ENCODE measurements at regions not wholly inside any gene's neighbourhood (a gene's known extent, or its start where the extent isn't known, plus 50 kb on each side); places are given as distances from the start of the nearest gene placed in this dataset.

DNA sequence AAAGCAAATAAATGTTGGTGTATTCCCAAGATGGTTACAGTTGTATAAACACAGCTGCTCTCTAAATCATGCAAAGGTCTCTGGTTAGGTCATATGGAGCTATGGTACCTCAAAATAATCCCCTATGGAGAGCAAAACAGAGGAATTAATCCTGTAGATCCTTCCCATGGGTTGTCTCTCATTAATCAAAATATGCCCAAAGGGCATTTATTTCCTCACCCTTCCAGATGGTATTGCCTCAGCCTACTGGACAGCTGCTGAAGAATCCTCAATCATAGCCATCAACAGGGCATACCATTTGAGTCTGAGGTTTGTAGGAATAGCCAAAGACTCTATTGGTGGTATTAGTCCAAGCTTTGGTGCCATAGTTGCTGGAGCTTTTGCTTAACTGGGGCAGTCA lies 360.9 kb downstream of the RPL10L start:
- no peak for DNase-seq (ENCODE audit: low spot score)

DNA sequence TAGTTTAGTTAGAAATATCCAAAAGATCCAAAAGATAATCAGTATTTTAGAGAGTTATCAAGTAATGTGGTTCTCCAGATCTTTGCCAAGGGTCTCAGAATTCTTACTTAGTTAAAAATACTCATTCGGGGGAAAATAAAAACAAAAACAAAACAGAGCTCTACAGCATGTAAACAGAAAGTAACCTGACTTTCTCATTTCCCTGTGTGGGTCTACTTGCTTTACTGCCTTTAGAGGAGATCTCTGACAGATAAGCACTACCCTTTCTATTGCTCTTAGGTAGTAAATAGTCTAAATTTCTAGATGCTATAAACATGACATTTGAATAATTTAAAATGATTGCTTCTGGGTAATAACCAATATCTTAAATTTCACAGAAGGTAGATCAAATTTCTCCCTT lies 371.8 kb downstream of the RPL10L start:
- no peak for DNase-seq (ENCODE audit: low spot score)

DNA sequence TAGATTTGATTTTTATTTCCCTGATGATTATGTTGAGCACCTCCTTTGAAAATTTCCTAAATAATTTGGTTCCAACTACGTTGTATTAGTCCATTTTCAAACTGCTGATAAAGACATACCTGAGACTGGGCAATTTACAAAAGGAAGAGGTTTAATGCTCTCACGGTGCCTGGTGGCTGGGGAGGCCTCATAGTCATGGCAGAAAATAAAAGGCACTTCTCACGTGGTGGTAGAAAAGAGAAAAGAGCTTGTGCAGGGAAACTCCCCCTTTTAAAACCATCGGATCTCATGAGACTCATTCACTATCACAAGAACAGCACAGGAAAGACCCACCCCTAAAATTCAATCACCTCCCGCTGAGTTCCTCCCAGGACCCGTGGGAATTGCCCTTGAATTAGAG lies 372.3 kb downstream of the RPL10L start:
- no peak for DNase-seq (ENCODE audit: low spot score)

DNA sequence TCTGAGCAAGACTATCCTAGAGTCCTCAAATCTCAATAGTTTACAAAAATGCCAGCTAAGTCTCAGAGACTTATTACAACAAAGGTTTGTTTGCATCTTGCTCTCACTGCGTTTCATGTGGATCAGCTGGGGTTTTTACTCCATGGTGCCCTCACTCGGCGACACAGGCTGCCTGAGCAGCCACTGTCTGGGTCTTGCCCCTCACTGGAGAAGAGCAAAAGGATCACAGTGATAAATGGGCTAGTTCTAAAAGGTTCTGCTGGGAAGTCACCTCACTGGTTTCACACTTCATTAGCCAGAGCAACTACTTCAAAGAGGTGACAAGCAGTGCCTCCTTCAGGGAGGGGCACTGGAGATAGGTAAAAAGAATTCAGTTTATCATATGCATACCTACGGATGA lies 392.0 kb downstream of the RPL10L start:
- no peak for DNase-seq (ENCODE audit: low spot score)

DNA sequence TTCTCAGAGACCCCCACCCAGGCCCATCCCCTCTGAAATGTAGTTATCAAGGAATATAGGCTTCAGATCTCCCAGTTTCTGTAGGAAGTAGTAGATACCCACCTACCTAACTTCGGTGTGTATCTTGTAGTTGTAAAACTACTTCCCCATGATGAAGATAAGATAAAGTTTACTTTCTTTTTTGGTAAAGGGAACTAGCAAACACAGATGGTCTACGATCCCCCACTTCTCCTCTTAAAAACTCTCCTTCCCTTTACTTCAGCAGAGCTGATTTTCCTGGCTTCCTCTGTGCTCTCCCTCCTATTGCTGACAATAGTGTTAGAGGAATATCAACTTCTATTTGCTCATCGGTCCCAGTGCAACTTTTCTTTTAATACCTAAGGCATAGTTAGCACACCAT lies 395.2 kb downstream of the RPL10L start:
- no peak for DNase-seq (ENCODE audit: low spot score)

DNA sequence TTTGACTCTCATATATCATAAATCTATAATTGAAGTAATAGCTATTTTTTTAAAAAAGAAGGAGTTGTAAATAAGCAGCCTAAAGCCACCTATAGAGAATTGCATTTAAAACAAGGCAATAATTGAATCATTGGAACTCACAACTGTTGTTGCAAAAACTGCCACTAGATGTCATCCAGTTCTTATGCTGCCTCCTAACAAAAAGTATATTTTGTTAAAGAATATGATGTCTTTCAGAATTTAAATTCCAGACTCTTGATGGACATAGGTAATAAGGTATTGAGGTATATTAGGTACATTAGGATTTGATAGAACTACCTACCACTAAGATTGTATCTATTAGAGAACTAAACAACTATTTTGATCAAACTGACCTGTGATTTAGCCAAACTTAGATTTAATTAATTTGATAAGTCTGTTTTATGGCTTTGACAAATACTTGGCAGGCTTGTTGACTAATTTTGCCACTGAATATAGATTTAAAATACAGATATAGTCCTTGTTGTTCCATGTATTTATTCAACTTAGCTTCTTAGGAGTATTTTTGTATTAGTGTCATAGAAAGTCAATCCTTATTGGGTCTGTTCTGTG lies 401.4 kb downstream of the RPL10L start:
- DNase-seq (ENCODE audit: low spot score): peak; percentile 38

DNA sequence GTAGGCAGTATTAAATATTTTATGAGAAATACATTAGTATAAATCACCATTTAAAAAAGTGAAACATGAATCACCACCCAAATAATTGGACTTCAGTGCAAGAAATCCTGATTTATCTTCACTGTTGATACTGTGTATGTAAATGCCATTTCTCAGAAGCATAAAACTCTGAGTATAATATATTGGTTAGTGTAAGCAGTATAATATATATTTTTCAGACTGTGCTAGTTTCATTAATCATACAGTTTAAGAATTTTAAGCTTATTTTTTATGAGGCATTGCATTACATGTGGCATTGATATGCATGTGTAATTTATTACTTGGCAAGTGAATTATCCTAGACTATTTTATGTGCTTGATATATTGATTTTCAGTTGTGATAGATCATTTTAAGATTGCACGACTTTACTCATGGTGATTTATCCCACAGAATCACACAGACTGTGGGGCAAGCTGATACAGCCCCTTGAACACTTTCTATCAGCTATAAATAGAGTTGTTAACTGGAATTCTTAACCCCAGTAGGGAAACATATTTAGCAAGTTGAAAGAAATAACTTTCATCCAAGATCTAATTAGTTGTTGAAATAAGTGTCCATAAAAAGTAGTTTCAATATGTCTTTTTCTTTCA lies 403.5 kb downstream of the RPL10L start:
- DNase-seq (ENCODE audit: low spot score): no peak

DNA sequence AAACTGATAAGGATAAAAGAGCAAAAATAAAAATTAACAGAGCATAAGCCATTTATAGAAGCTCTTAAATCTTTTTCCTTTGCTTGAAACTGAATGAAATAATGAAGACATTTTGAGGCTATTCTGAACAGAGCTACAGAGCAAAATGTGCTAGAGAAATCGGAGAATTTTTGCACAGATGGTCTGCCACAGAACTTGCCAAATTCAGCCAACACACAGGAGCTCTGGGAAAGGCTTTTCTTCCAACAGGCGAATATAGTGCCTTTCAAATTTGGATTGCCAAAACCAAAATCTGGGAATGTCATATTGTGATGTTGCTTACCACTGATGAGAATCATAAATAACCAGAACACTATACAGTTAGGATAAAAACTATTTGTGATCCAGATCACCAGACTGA lies 406.3 kb downstream of the RPL10L start:
- no peak for DNase-seq (ENCODE audit: low spot score)

DNA sequence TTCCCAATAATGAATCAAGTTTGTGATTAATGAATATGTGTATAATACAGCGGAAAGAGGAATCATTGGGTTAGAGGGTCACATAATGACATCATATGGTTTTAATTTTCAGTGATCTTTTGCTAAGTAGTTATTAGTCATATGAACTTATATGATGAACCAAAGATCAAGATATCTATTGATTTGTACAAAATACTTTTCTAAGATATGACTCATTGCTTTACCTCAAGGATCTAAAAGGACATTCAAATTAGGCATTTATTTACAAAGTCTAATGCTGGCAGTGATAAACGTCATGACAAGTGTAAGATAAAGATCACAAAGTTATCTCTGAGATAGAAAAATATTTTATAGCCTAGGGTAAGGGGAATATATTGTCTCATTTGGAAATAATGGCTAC lies 417.8 kb downstream of the RPL10L start:
- DNase-seq (ENCODE audit: low spot score): no peak

DNA sequence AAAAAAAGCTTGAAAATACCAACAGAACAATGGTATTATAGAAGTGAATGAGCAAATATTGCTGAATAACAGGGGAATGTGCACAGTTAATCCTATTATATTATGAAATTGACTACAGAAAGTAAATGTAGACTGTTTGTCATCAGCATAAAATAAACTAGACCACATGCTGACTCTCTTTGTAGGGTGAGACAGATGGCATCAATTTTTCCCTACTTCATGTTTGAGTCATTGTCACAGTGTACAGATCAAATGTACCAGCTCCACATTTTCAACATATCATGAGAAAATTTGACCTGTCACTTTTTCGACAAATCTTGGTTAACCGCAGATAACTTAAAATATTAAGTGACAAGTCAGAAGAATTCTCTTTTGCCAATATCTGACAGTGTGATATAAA lies 421.0 kb downstream of the RPL10L start:
- DNase-seq (ENCODE audit: low spot score): no peak

DNA sequence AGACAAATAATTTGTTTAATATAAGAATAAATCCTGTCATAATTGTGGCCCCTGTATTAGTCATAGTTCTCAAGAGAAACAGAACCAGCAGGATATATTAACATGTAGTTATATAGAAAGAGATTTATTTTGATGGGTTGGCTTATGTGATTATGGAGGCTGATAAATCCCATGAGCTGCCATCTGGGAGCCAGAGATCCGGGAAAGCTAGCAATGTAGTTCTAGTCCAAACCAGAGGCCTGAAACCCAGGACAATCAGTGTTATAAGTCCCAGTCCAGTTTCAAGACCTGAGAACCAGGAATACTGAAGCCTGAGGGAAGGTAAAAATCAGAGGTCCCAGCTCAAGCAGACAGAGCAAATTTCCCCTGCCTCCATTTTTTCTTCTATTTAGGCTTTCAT lies 435.8 kb downstream of the RPL10L start:
- peak; percentile 1 for DNase-seq (ENCODE audit: low spot score)

DNA sequence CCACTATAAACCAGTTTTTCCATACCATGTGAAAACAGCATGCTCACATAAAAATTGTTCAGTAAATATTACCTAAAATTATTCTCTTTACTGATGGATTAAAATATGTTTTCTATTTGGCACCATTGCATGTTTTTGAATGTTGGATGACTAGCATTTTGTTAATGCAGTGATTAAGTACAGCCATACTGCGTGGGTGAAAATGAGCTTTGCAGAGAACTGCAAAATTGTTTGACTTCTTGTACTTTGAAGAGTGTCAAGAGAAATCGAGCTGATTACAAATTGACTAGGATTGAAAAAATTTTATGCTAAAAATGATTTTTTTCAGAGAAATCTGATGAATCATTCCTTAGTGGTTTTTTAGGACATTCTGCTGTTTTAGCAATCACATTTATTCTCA lies 452.9 kb downstream of the RPL10L start:
- DNase-seq (ENCODE audit: low spot score): no peak

DNA sequence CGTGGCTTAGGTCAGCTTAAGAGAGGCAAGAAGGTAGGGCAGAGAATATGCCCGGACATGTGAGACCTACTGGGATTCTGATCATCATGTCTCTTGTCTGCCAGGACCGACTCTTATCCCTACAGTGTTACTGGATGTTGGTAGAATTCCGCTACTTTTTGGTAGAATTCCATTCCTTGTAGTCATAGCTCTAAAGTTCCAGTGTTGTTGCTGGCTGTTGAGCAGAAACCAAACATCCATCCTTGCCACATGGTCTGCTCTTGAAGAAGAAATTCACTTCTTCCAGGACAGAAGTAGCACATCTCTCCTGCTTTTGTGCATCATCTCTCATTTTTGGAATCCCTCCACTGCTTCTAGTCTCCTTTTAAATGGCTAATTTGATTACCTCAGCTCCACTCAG lies 453.7 kb downstream of the RPL10L start:
- no peak for DNase-seq (ENCODE audit: low spot score)

All from umbilical cord (tissue), 1 donor.